ENCODE measurements at regions not wholly inside any gene's neighbourhood (a gene's known extent, or its start where the extent isn't known, plus 50 kb on each side); places are given as distances from the start of the nearest gene placed in this dataset.

GRCh38 chr1:228990906-228991569 lies 255.8 kb downstream of the RHOU start:
- H3K36me3 ChIP-seq = no peaks in the 10 kb centered on the region
- H3K27me3 ChIP-seq = no peaks in the 10 kb centered on the region
- peak overlapping the region in 1 of 2 donors; percentile 29 for H3K27ac ChIP-seq
- no peak for DNase-seq (ENCODE audit: low spot score)
- H3K4me1 ChIP-seq = peaks cover 0 to 25% of the 10 kb centered on the region in 2 donors
- no peaks in the 10 kb centered on the region for H3K9me3 ChIP-seq
- TF ChIP-seq CTCF (IDR thresholded peaks at IDR 0.05) = no peak
- no peak overlapping the region for H3K4me3 ChIP-seq

GRCh38 chr1:228992044-228992443 lies 256.8 kb downstream of the RHOU start:
- no peak overlapping the region for H3K27ac ChIP-seq
- H3K4me3 ChIP-seq = no peak overlapping the region
- no peaks in the 10 kb centered on the region for H3K9me3 ChIP-seq
- peaks cover 0 to 19% of the 10 kb centered on the region in 2 donors for H3K4me1 ChIP-seq
- H3K36me3 ChIP-seq = no peaks in the 10 kb centered on the region
- no peak for DNase-seq (ENCODE audit: low spot score)
- H3K27me3 ChIP-seq = no peaks in the 10 kb centered on the region
- no peak for TF ChIP-seq CTCF (IDR thresholded peaks at IDR 0.05)

GRCh38 chr1:228992907-228993535 lies 257.7 kb downstream of the RHOU start:
- Histone ChIP-seq H3K4me3 (no peak overlapping the region), H3K4me1 (peaks cover 0 to 19% of the 10 kb centered on the region in 2 donors), H3K9me3 (no peaks in the 10 kb centered on the region), H3K27ac (no peak overlapping the region), H3K27me3 (no peaks in the 10 kb centered on the region), H3K36me3 (no peaks in the 10 kb centered on the region)
- TF ChIP-seq CTCF (IDR thresholded peaks at IDR 0.05) = no peak
- DNase-seq (ENCODE audit: low spot score) = no peak

- no peaks in the 10 kb centered on the region for H3K27me3 ChIP-seq
- H3K4me1 ChIP-seq = peaks cover 0 to 12% of the 10 kb centered on the region in 2 donors
- DNase-seq (ENCODE audit: low spot score) = no peak
- no peak for TF ChIP-seq CTCF (IDR thresholded peaks at IDR 0.05)
- H3K27ac ChIP-seq = no peak overlapping the region
- no peaks in the 10 kb centered on the region for H3K9me3 ChIP-seq
- H3K4me3 ChIP-seq = no peak overlapping the region
- no peaks in the 10 kb centered on the region for H3K36me3 ChIP-seq
These were observed 259.7 kb downstream of the RHOU start for GRCh38 chr1:228994676-228995594.

- no peaks in the 10 kb centered on the region for H3K27me3 ChIP-seq
- no peaks in the 10 kb centered on the region for H3K36me3 ChIP-seq
- TF ChIP-seq CTCF (IDR thresholded peaks at IDR 0.05) = no peak
- H3K27ac ChIP-seq = no peak overlapping the region
- no peaks in the 10 kb centered on the region for H3K9me3 ChIP-seq
- no peak overlapping the region for H3K4me3 ChIP-seq
- DNase-seq (ENCODE audit: low spot score) = no peak
- no peaks in the 10 kb centered on the region for H3K4me1 ChIP-seq
These were observed 261.0 kb downstream of the RHOU start for GRCh38 chr1:228996281-228996680.
